Calu3 (cell line): ENCODE measurements at regions not wholly inside any gene's neighbourhood (a gene's known extent, or its start where the extent isn't known, plus 50 kb on each side); places are given as distances from the start of the nearest gene placed in this dataset.

Source experiments
- BruUV-seq: library from RNA; stranded (reverse); fragments of 400-500 nt; replicated peaks from 2 replicates; lab custom pipeline; 2021; lab: Mats Ljungman, UMichigan
- CTCF ChIA-PET: fragments of 300-600 bp; sonication (Branson Sonifier 250); formaldehyde crosslinking; loops from one replicate; lab custom pipeline; 2022; ENCODE audit warnings: antibody characterized with exemption; lab: Charles Lee
- DNase-seq: peaks from one replicate; pipeline ENCODE4 v3.0.0; 2022
- H3K27ac Mint-ChIP-seq: one replicate; pipeline ENCODE4 v1.8.0; 2022; ENCODE audit warnings: mixed read lengths; ENCODE audit not compliant: unreplicated experiment
- H3K27me3 Mint-ChIP-seq: one replicate; pipeline ENCODE4 v1.8.0; 2022; ENCODE audit warnings: mixed read lengths; ENCODE audit not compliant: unreplicated experiment
- H3K36me3 Mint-ChIP-seq: one replicate; pipeline ENCODE4 v1.8.0; 2022; ENCODE audit warnings: mild to moderate bottlenecking, moderate library complexity, mixed read lengths; ENCODE audit not compliant: insufficient read depth, unreplicated experiment
- H3K4me1 Mint-ChIP-seq: one replicate; pipeline ENCODE4 v1.8.0; 2022; ENCODE audit warnings: mild to moderate bottlenecking, low read depth, mixed read lengths; ENCODE audit not compliant: unreplicated experiment
- H3K4me3 Mint-ChIP-seq: one replicate; pipeline ENCODE4 v1.8.0; 2022; ENCODE audit warnings: mild to moderate bottlenecking, low read depth, moderate library complexity, mixed read lengths; ENCODE audit not compliant: unreplicated experiment
- H3K9me3 Mint-ChIP-seq: one replicate; pipeline ENCODE4 v1.8.0; 2022; ENCODE audit warnings: low read depth, mixed read lengths; ENCODE audit not compliant: unreplicated experiment
- CTCF ChIP-seq: fragments of 200-600 bp; IDR thresholded peaks from one replicate; pipeline ENCODE4 v1.8.0; 2022; ENCODE audit warnings: antibody characterized with exemption; ENCODE audit not compliant: unreplicated experiment
- intact Hi-C: fragments of 100-400 bp; cut with micrococcal nuclease; formaldehyde crosslinking; loops from one replicate; pipeline ENCODE4 v1.10.0; 2022; ENCODE audit not compliant: unreplicated experiment

- H3K36me3 Mint-ChIP-seq: no peaks in the 10 kb centered on the region
- no peak overlapping the region for H3K27ac Mint-ChIP-seq
- H3K9me3 Mint-ChIP-seq: peaks cover 2% of the 10 kb centered on the region
- CTCF ChIA-PET: no interaction called here
- no TSS peak for BruUV-seq
- intact Hi-C loops: no loop called here
- H3K4me3 Mint-ChIP-seq: no peak overlapping the region
- H3K4me1 Mint-ChIP-seq: no peaks in the 10 kb centered on the region
- DNase-seq: no peak
- TF ChIP-seq CTCF: no peak
- H3K27me3 Mint-ChIP-seq: no peaks in the 10 kb centered on the region
Observed at GRCh38 chr9:38211002-38211401, 142.0 kb upstream of the SHB start.

GRCh38 chr9:38208206-38208901, 139.3 kb upstream of the SHB start:
- Mint-ChIP-seq H3K27me3 (no peaks in the 10 kb centered on the region), H3K4me1 (no peaks in the 10 kb centered on the region), H3K36me3 (no peaks in the 10 kb centered on the region), H3K9me3 (peaks cover 2% of the 10 kb centered on the region), H3K27ac (no peak overlapping the region), H3K4me3 (no peak overlapping the region)
- TF ChIP-seq CTCF: no peak
- no peak for DNase-seq
- no TSS peak for BruUV-seq
- CTCF ChIA-PET: no interaction called here
- intact Hi-C loops: no loop called here

GRCh38 chr9:38207247-38207778, 138.3 kb upstream of the SHB start:
- TF ChIP-seq CTCF: no peak
- Mint-ChIP-seq H3K4me3 (no peak overlapping the region), H3K9me3 (peaks cover 2% of the 10 kb centered on the region), H3K27me3 (no peaks in the 10 kb centered on the region), H3K4me1 (no peaks in the 10 kb centered on the region), H3K27ac (no peak overlapping the region), H3K36me3 (no peaks in the 10 kb centered on the region)
- CTCF ChIA-PET: no interaction called here
- BruUV-seq: no TSS peak
- intact Hi-C loops: no loop called here
- DNase-seq: no peak

- no peaks in the 10 kb centered on the region for H3K4me1 Mint-ChIP-seq
- intact Hi-C loops: no loop called here
- H3K36me3 Mint-ChIP-seq: no peaks in the 10 kb centered on the region
- no peak overlapping the region for H3K27ac Mint-ChIP-seq
- no peak overlapping the region for H3K4me3 Mint-ChIP-seq
- no peaks in the 10 kb centered on the region for H3K27me3 Mint-ChIP-seq
- peaks cover 2% of the 10 kb centered on the region for H3K9me3 Mint-ChIP-seq
- BruUV-seq: no TSS peak
- no peak for TF ChIP-seq CTCF
- CTCF ChIA-PET: no interaction called here
- no peak for DNase-seq
Observed at GRCh38 chr9:38205279-38205678, 136.3 kb upstream of the SHB start.
